ENCODE measurements at regions not wholly inside any gene's neighbourhood (a gene's known extent, or its start where the extent isn't known, plus 50 kb on each side); places are given as distances from the start of the nearest gene placed in this dataset.

DNA sequence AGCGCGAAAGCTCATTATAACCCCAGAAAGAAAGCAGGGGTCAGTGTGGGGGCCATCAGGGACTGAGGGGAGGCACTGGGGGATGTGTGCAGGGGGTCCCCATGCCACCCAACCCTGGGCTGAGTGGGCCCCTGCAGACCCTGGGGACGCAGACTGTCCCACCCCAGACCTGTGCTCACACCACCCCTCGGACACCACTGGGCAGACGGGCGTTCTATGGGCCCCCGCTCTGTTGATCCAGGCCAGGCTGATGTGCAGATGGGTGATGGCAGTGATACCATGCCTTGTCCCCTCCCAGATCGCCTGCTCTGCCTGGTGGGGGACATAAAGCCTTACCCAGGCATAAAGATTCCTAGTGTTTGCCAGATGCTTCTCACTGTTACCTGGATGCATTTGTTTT lies 259.7 kb upstream of the TLE3 start:
- ChIA-PET CTCF (no interaction called here), POLR2A (ENCODE audit: unreplicated experiment) (no interaction called here)
- Histone ChIP-seq H2BK5ac (ENCODE audit: low read depth, low read length, poor library complexity, severe bottlenecking) (no peak overlapping the region), H3K4me3 (ENCODE audit: insufficient read depth, low read depth, low read length) (no peak overlapping the region), H4K91ac (ENCODE audit: insufficient read depth, low read depth, low read length) (no peak overlapping the region), H3K23ac (ENCODE audit: low read depth, low read length) (no peak overlapping the region), H2AFZ (replicated peaks; ENCODE audit: low read length, poor library complexity) (no peak overlapping the region), H4K20me1 (ENCODE audit: insufficient read depth, low read length) (no peaks in the 10 kb centered on the region), H3K79me1 (ENCODE audit: low read depth in 1 of 2, low read length in 2 of 2) (no peaks in the 10 kb centered on the region), H3K4ac (ENCODE audit: low read depth, low read length) (no peak overlapping the region), H3K9me1 (ENCODE audit: insufficient read depth, low read length) (no peaks in the 10 kb centered on the region), H3K27me3 (ENCODE audit: control insufficient read depth, insufficient read depth, low read length) (peaks cover 59% of the 10 kb centered on the region), H2BK120ac (ENCODE audit: low read depth, low read length) (no peak overlapping the region), H4K8ac (ENCODE audit: low read depth in 2 of 2, low read length in 2 of 2) (no peak overlapping the region), H2BK15ac (ENCODE audit: low read depth, low read length) (no peak overlapping the region), H3K56ac (ENCODE audit: extremely low read depth, insufficient read depth, low read length) (no peak overlapping the region), H3K4me2 (ENCODE audit: low read depth, low read length) (no peak overlapping the region), H3K9ac (ENCODE audit: low read depth, low read length) (no peak overlapping the region), H3K18ac (ENCODE audit: low read depth, low read length) (no peak overlapping the region), H3K36me3 (ENCODE audit: control insufficient read depth, insufficient read depth, low read length) (no peaks in the 10 kb centered on the region), H4K5ac (ENCODE audit: low read depth, low read length) (no peak overlapping the region), H2AK9ac (replicated peaks; ENCODE audit: low read depth, low read length, poor library complexity) (no peak overlapping the region), H2BK20ac (ENCODE audit: low read depth, low read length) (no peak overlapping the region), H3K9me3 (ENCODE audit: control insufficient read depth, insufficient read depth, low read length) (no peaks in the 10 kb centered on the region; the same call in 1 of the 2 replicates), H3K27ac (ENCODE audit: insufficient read depth, low read length) (no peak overlapping the region), H3K4me1 (ENCODE audit: control insufficient read depth, insufficient read depth, low read length) (no peaks in the 10 kb centered on the region), H3K14ac (replicated peaks; ENCODE audit: low read depth, low read length) (no peak overlapping the region), H2AK5ac (ENCODE audit: low read depth, low read length) (no peak overlapping the region)
- in situ Hi-C loops (cut with MboI; ENCODE audit: low sequenced_read_pairs): no loop called here
- DNase-seq: no peak
- 79% methylated on average over 4 of the region's 8 CpGs; no CpG with 5 or more reads in 1 of the 2 experiments for whole genome bisulfite sequencing, 2 experiments (ENCODE audit: extremely low coverage in 2 of 2, insufficient read length in 1 of 2)
- intact Hi-C loops (cut with micrococcal nuclease): no loop called here
- BruUV-seq (replicated peaks): no TSS peak
- TF ChIP-seq MXI1 (IDR thresholded peaks at IDR 0.05; ENCODE audit: borderline replicate concordance, low read depth, low read length) (no peak), FOS (IDR thresholded peaks at IDR 0.05; ENCODE audit: low read depth, low read length) (no peak)
- no peak for ATAC-seq (ENCODE audit: low read depth)
- dilution Hi-C loops (cut with HindIII; ENCODE audit: low sequenced_read_pairs, unreplicated experiment): no loop called here
